ENCODE measurements at regions not wholly inside any gene's neighbourhood (a gene's known extent, or its start where the extent isn't known, plus 50 kb on each side); places are given as distances from the start of the nearest gene placed in this dataset.

DNA sequence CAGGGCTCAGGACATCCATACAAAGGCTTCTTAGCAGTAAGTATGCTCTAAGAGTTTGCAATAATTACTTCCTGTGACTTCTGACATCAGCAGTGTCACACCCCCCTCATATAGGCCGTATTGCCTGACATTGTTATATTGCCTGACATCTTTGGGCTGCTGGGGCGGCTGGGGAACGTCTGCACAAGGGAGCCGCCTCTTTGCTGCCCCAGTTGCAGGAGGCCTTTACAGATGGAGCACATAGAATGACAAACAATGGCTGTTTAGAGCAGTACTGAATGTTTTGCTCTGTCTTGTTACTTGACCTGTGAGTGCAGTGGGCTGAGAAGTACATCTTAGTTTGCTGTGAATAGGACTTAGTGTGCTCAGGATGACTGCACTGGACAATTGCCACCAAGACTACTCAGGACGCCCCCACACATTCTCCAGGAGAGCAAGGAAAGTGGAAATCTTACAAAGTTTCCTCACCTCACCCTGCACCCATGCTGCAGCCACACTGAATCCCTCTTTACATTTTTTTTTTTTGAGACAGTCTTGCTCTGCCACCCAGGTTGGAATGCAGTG lies 65.4 kb upstream of the SPOCK1 start:
- TF ChIP-seq POLR2A (IDR thresholded peaks at IDR 0.05; ENCODE audit: low read depth, low read length) (no peak), EZH2 (IDR thresholded peaks at IDR 0.05; ENCODE audit: borderline replicate concordance, low read depth, low read length, severe bottlenecking) (no peak)
- TF ChIP-seq, protein P1, sequence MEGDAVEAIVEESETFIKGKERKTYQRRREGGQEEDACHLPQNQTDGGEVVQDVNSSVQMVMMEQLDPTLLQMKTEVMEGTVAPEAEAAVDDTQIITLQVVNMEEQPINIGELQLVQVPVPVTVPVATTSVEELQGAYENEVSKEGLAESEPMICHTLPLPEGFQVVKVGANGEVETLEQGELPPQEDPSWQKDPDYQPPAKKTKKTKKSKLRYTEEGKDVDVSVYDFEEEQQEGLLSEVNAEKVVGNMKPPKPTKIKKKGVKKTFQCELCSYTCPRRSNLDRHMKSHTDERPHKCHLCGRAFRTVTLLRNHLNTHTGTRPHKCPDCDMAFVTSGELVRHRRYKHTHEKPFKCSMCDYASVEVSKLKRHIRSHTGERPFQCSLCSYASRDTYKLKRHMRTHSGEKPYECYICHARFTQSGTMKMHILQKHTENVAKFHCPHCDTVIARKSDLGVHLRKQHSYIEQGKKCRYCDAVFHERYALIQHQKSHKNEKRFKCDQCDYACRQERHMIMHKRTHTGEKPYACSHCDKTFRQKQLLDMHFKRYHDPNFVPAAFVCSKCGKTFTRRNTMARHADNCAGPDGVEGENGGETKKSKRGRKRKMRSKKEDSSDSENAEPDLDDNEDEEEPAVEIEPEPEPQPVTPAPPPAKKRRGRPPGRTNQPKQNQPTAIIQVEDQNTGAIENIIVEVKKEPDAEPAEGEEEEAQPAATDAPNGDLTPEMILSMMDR (IDR thresholded peaks at IDR 0.05; ENCODE audit: extremely low read depth in 1 of 2, insufficient read depth in 1 of 2, low read depth in 1 of 2, low read length in 2 of 2): no peak

All from endothelial cell of umbilical vein (primary cell).